ENCODE measurements at regions not wholly inside any gene's neighbourhood (a gene's known extent, or its start where the extent isn't known, plus 50 kb on each side); places are given as distances from the start of the nearest gene placed in this dataset.
"Not testable (repeated sequence)": the region's sequence is repeated elsewhere in the genome, so short reads cannot be mapped to it uniquely, and the experiment has no call there.

DNA sequence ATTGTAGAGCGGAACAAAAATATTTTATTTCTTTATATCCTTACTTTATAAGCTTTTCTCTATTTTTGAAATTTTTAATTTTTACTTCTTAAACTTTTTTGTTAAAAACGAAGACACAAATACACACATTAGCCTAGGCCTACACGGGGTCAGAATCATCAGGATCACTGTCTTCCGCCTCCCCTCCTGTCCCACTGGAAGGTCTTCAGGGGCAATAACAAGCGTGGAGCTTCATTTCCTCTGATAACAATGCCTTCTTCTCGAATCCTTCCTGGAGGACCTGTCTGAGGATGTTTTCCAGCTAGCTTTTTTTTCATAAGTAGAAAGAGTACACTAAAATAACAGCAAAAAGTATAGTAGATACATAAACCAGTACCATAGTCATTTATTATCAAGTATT, 77.7 kb upstream of the DGKG start:
- no peaks in the 10 kb centered on the region for H3K4me1 Mint-ChIP-seq
- no peaks in the 10 kb centered on the region for H3K9me3 ChIP-seq (ENCODE audit: control insufficient read depth, low read depth, low read length)
- H3K4me3 Mint-ChIP-seq: no peak overlapping the region
- peaks cover 2 to 10% of the 10 kb centered on the region in 2 experiments; a peak in 3 of 5 replicates for H3K9me3 Mint-ChIP-seq
- H3K9ac ChIP-seq (ENCODE audit: extremely low read depth, insufficient read length, low read length): no peak overlapping the region
- no peak overlapping the region for H3K27ac ChIP-seq (ENCODE audit: insufficient read length, low read depth, low read length)
- no peaks in the 10 kb centered on the region for H4K20me1 ChIP-seq (ENCODE audit: control insufficient read depth, insufficient read depth, insufficient read length)
- no peak overlapping the region for H3K23ac ChIP-seq (ENCODE audit: insufficient read length, low read depth, low read length)
- H2BK15ac ChIP-seq (ENCODE audit: low read depth, low read length): no peak overlapping the region
- DNase-seq: no peak
- no peak overlapping the region for H3K14ac ChIP-seq (ENCODE audit: insufficient read depth, low read length)
- no peaks in the 10 kb centered on the region for H3K27me3 ChIP-seq (ENCODE audit: insufficient read depth, low read length)
- H2AFZ ChIP-seq (ENCODE audit: low read length): no peak overlapping the region
- H3K27me3 Mint-ChIP-seq (ENCODE audit: low read depth): no peaks in the 10 kb centered on the region; the same call in 1 of the 2 replicates
- no peak overlapping the region for H4K91ac ChIP-seq (ENCODE audit: insufficient read length, low read depth, low read length)
- no peak overlapping the region for H2BK20ac ChIP-seq (ENCODE audit: low read depth, low read length, poor library complexity, severe bottlenecking)
- no peak overlapping the region for H4K8ac ChIP-seq (replicated peaks; ENCODE audit: insufficient read length, low read depth, low read length)
- no peaks in the 10 kb centered on the region for H3K79me1 ChIP-seq (ENCODE audit: insufficient read depth, low read depth, low read length, poor library complexity, severe bottlenecking)
- H3K56ac ChIP-seq (ENCODE audit: insufficient read length, low read depth, low read length): no peak overlapping the region
- H4K5ac ChIP-seq (ENCODE audit: insufficient read length, low read depth, low read length): no peak overlapping the region
- H3T11ph ChIP-seq (ENCODE audit: low read length): no peak overlapping the region
- TF ChIP-seq, protein P1, sequence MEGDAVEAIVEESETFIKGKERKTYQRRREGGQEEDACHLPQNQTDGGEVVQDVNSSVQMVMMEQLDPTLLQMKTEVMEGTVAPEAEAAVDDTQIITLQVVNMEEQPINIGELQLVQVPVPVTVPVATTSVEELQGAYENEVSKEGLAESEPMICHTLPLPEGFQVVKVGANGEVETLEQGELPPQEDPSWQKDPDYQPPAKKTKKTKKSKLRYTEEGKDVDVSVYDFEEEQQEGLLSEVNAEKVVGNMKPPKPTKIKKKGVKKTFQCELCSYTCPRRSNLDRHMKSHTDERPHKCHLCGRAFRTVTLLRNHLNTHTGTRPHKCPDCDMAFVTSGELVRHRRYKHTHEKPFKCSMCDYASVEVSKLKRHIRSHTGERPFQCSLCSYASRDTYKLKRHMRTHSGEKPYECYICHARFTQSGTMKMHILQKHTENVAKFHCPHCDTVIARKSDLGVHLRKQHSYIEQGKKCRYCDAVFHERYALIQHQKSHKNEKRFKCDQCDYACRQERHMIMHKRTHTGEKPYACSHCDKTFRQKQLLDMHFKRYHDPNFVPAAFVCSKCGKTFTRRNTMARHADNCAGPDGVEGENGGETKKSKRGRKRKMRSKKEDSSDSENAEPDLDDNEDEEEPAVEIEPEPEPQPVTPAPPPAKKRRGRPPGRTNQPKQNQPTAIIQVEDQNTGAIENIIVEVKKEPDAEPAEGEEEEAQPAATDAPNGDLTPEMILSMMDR (conservative IDR thresholded peaks at IDR 0.05): no peak
- H3K4me2 ChIP-seq (ENCODE audit: insufficient read depth, insufficient read length, low read length): no peak overlapping the region
- no peak overlapping the region for H2BK120ac ChIP-seq (ENCODE audit: low read depth, low read length, poor library complexity, severe bottlenecking)
- H3K27ac Mint-ChIP-seq: no peak overlapping the region
- H2AK5ac ChIP-seq (ENCODE audit: insufficient read length, low read length): no peak overlapping the region
- H2BK12ac ChIP-seq (ENCODE audit: insufficient read length, low read depth, low read length): no peak overlapping the region
- no peaks in the 10 kb centered on the region for H3K4me1 ChIP-seq (ENCODE audit: insufficient read depth, low read length)
- no peaks in the 10 kb centered on the region for H3K23me2 ChIP-seq (ENCODE audit: insufficient read length, low read depth, low read length, poor library complexity, severe bottlenecking)
- no CpG with 5 or more reads among the region's 6 CpGs for WGBS (ENCODE audit: extremely low coverage, insufficient read length, low lambda C conversion rate)
- no peak overlapping the region for H3K4ac ChIP-seq (ENCODE audit: low read depth, low read length)
- H2BK5ac ChIP-seq (ENCODE audit: insufficient read length, low read length): no peak overlapping the region
- H3K36me3 Mint-ChIP-seq (ENCODE audit: insufficient read depth in 1 of 3, low read depth in 3 of 3): no peaks in the 10 kb centered on the region; a peak in 1 of 7 replicates
- no peak overlapping the region for H3K18ac ChIP-seq (ENCODE audit: insufficient read length, low read depth, low read length)
- no peaks in the 10 kb centered on the region for H3K79me2 ChIP-seq (ENCODE audit: insufficient read depth, low read length)

DNA sequence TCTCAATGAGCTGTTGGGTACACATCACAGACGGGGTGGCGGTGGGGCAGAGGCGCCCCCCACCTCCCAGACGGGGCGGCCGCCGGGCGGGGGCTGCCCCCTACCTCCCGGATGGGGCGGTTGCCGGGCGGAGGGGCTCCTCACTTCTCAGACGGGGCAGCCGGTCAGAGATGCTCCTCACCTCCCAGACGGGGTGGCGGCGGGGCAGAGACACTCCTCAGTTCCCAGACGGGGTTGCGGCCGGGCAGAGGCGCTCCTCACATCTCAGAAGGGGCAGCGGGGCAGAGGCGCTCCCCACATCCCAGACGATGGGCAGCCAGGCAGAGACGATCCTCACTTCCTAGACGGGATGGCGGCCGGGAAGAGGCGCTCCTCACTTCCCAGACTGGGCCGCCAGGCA, 73.3 kb upstream of the DGKG start:
- H2AK5ac ChIP-seq (ENCODE audit: insufficient read length, low read length); H3K79me1 ChIP-seq (ENCODE audit: insufficient read depth, low read depth, low read length, poor library complexity, severe bottlenecking); H3K4ac ChIP-seq (ENCODE audit: low read depth, low read length); DNase-seq; H3K56ac ChIP-seq (ENCODE audit: insufficient read length, low read depth, low read length); H3K36me3 Mint-ChIP-seq (ENCODE audit: insufficient read depth in 1 of 3, low read depth in 3 of 3); H3K27ac Mint-ChIP-seq; H3K4me2 ChIP-seq (ENCODE audit: insufficient read depth, insufficient read length, low read length); H3K9me3 ChIP-seq (ENCODE audit: control insufficient read depth, low read depth, low read length); H4K8ac ChIP-seq (replicated peaks; ENCODE audit: insufficient read length, low read depth, low read length); H4K20me1 ChIP-seq (ENCODE audit: control insufficient read depth, insufficient read depth, insufficient read length); H3K4me1 ChIP-seq (ENCODE audit: insufficient read depth, low read length); H4K91ac ChIP-seq (ENCODE audit: insufficient read length, low read depth, low read length); H3K18ac ChIP-seq (ENCODE audit: insufficient read length, low read depth, low read length); H2BK12ac ChIP-seq (ENCODE audit: insufficient read length, low read depth, low read length); H3K23me2 ChIP-seq (ENCODE audit: insufficient read length, low read depth, low read length, poor library complexity, severe bottlenecking); H2BK15ac ChIP-seq (ENCODE audit: low read depth, low read length); H3K14ac ChIP-seq (ENCODE audit: insufficient read depth, low read length); H3K27ac ChIP-seq (ENCODE audit: insufficient read length, low read depth, low read length); H2BK120ac ChIP-seq (ENCODE audit: low read depth, low read length, poor library complexity, severe bottlenecking); H2BK20ac ChIP-seq (ENCODE audit: low read depth, low read length, poor library complexity, severe bottlenecking); H3K9ac ChIP-seq (ENCODE audit: extremely low read depth, insufficient read length, low read length); H3K23ac ChIP-seq (ENCODE audit: insufficient read length, low read depth, low read length); H3K4me1 Mint-ChIP-seq; H3T11ph ChIP-seq (ENCODE audit: low read length); H3K27me3 ChIP-seq (ENCODE audit: insufficient read depth, low read length); H2AFZ ChIP-seq (ENCODE audit: low read length); H4K5ac ChIP-seq (ENCODE audit: insufficient read length, low read depth, low read length); H3K4me3 Mint-ChIP-seq; H3K79me2 ChIP-seq (ENCODE audit: insufficient read depth, low read length); H2BK5ac ChIP-seq (ENCODE audit: insufficient read length, low read length); H3K27me3 Mint-ChIP-seq (ENCODE audit: low read depth): not testable (repeated sequence)
- H3K9me3 Mint-ChIP-seq: peaks cover 2 to 10% of the 10 kb centered on the region in 2 experiments; a peak in 3 of 5 replicates
- WGBS (ENCODE audit: extremely low coverage, insufficient read length, low lambda C conversion rate): no CpG with 5 or more reads among the region's 30 CpGs

Data from H9 (cell line).